Stimulated activated CD8-positive, alpha-beta memory T cell treated with anti-CD3 and anti-CD28 coated beads, Interleukin-12 subunit alpha, Interleukin-12 subunit beta, amount 100 ng/mL, for 4 hours (primary cell): ENCODE measurements at regions not wholly inside any gene's neighbourhood (a gene's known extent, or its start where the extent isn't known, plus 50 kb on each side); places are given as distances from the start of the nearest gene placed in this dataset.

Experiments used
- DNase-seq: peaks from one replicate; pipeline ENCODE4 v3.0.0-alpha.2; 2020; ENCODE audit warnings: low read depth

GRCh38 chr4:56086073-56086541 is 137.4 kb downstream of the CEP135 start:
- no peak for DNase-seq

- DNase-seq: no peak
Measured at GRCh38 chr4:56085275-56085674, 136.5 kb downstream of the CEP135 start.

- DNase-seq: no peak
Measured at GRCh38 chr4:56084851-56085250, 136.1 kb downstream of the CEP135 start.
